IPS-18c (cell line): ENCODE measurements at regions not wholly inside any gene's neighbourhood (a gene's known extent, or its start where the extent isn't known, plus 50 kb on each side); places are given as distances from the start of the nearest gene placed in this dataset.

Source experiments
- H3K4me3 ChIP-seq: 2 replicates; pipeline ENCODE4 v1.7.0; 2013; ENCODE audit warnings: low read depth, mild to moderate bottlenecking, low read length, moderate library complexity; ENCODE audit not compliant: insufficient read depth
- H3K9me3 ChIP-seq: one replicate; pipeline ENCODE4 v1.6.1; 2013; ENCODE audit warnings: mild to moderate bottlenecking, low read length, moderate library complexity; ENCODE audit not compliant: control insufficient read depth, insufficient read depth

DNA sequence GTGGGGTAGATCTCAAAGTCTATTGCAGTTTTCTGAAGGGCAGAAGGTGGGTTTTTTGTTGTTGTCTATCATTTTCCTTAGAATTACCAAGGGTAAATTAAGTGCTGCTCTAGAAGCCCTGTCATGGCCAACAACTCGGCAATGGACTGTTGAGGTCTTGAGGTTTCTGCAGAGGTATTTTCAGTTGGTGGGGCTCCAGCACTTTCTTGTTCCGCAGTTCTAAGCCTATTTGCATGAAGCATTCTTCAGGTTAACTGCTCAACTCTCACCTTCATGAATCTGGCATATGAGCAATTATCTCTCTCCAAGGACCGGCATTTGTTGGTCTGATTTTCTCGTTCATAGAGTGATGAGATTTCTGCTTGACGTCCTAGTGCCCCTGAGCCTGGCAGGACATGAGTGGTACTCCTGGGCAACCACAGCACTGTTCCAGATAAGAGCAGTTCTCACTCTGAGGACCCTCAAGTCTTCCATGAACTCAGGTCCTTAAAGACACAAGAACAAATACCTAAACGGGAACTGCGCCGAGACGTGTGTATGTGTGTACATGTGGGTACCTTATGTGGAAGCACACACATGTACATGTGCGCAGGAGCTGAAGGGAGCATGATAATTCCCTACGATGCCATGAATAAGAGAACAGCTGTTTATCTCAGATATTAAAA lies 544.5 kb downstream of the CSNK1G3 start:
- H3K4me3 ChIP-seq = no peak overlapping the region
- no peaks in the 10 kb centered on the region for H3K9me3 ChIP-seq

DNA sequence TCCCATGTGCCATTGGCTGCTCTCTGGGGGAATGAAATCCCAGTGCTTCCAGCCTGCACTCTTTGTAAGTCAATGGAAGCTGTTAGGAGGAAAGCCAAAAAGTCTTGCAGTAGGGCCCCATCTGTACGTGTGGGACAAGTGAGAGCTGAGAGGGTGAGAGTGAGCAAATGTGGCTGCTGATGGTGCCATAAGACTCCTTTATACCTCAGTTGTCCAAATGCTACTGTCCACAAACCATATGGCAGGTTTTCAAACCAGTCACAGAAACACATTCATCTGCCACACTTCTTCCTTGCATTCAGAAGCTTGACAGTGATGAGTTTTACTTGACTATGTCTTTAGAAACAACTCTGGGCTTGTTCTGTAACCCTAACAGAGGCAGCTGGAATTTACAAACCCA lies 543.8 kb downstream of the CSNK1G3 start:
- no peak overlapping the region for H3K4me3 ChIP-seq
- H3K9me3 ChIP-seq = no peaks in the 10 kb centered on the region

DNA sequence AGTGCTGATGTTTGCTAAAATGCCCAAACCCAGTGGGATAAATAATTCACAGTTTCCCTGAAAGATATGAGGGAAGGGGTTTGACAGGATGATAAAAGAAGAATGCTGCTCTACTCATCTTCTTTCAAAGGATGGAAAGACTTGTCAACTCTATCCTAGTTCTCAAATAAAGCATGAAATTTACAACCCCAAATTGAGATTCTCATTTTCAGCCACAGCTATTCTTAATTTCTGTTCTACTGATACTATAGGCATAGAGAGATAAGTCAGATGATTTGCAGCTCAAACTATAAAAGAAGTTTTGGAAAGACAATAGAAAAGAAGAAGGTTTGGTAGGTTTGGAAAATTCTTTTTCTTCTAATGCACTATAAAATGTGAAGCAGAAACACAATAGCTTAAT lies 542.6 kb downstream of the CSNK1G3 start:
- Histone ChIP-seq H3K4me3 (no peak overlapping the region), H3K9me3 (no peaks in the 10 kb centered on the region)

DNA sequence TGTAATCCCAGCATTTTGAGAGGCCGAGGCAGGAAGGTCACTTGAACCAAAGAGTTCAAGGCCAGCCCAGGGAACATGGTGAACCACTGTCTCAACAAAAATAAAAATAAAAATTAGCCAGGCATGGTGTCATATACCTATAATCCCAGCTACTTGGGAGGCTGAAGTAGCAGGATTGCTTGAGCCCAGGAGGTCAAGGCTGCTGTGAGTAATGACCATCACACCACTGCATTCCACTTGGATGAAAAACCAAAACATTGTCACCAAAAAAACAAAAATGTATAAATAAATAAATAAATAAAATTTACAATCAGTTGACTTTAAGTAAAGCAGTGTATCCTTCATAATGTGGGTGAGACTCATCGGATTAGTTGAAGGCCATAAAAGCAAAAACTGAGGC lies 541.4 kb downstream of the CSNK1G3 start:
- no peak overlapping the region for H3K4me3 ChIP-seq
- no peaks in the 10 kb centered on the region for H3K9me3 ChIP-seq

DNA sequence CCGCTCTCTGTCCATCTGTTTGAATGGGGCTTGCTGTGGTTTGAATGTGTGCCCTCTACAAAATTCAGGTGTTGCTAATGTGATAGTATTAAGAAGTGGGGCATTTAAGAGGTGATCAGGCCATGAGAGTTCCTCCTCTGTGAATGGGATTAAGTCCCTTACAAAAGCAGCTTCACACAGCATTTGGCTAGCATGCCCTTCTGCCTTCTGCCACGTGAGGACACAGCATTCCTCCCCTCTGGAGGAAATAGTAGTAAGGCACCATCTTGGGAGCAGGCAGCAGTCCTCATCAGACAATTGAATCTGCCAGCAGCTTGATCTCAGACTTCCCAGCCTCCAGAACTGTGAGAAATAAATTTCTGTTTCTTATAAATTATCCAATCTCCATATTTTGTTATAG lies 540.2 kb downstream of the CSNK1G3 start:
- H3K9me3 ChIP-seq = no peaks in the 10 kb centered on the region
- H3K4me3 ChIP-seq = no peak overlapping the region

DNA sequence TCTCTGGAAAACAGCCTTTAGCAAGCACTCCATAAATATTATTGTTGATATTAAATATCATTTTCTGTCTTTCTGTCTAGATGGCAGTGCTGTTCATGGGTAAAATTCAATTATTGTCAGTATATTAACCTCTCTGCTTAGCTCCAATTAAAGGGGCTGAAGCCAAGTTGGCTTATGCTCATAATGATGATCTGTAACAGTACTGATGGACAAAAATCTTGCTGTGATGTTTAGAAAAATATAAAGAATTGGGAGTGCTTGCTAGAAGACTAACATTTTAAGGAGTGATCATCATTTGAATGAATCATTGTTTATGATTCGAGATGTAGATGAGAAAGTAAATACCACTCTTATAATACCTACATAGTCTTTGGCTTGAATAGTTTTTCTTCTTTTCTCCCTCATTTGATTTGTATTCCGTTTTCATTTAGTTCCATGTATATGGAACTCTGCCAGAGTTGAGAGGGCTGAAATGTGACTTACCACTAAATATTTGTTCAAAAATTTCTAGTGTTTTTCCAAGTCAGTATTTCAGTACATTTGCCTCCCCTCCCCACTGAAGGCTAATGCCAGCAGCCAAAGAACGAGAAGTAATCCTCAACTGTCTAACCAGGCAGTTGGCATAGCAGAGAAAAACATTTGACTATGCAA lies 538.3 kb downstream of the CSNK1G3 start:
- Histone ChIP-seq H3K4me3 (no peak overlapping the region), H3K9me3 (no peaks in the 10 kb centered on the region)

DNA sequence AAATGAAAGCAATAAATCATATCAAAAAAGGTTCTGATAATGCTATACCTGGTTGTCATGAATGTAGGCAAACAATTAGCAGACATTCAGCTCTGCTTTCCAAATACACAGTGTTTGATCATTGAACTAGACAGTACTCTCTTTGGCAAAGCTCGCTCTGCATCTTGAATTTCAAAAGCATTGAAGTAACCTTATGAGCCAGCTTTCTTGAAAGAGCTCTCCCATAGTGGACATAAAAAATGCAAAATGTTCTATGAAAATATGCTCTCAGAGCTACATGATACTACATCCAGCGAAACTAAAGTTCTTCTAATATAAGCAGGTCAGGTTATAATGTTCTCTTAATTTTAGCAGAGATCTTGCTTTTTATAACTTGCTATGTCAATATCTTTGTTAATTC lies 533.4 kb downstream of the CSNK1G3 start:
- Histone ChIP-seq H3K4me3 (no peak overlapping the region), H3K9me3 (no peaks in the 10 kb centered on the region)

DNA sequence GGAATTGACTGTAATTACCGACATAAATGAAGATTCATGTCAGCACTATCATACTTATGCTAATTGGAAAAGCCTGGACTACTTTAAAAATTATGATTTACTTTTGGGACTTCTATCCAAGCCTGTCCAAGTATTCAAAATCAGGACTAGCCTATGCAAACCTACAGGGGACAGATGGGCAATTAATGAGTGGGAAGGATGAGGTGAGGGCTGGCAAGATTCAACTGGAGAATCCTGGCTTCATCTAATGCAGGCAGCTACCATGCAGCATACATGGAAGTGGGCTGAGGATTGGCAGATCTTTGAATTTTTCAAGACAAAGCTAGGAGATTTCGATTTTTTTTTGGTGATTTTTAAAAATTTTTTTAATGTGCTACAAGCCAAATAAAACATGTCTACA lies 532.6 kb downstream of the CSNK1G3 start:
- no peak overlapping the region for H3K4me3 ChIP-seq

DNA sequence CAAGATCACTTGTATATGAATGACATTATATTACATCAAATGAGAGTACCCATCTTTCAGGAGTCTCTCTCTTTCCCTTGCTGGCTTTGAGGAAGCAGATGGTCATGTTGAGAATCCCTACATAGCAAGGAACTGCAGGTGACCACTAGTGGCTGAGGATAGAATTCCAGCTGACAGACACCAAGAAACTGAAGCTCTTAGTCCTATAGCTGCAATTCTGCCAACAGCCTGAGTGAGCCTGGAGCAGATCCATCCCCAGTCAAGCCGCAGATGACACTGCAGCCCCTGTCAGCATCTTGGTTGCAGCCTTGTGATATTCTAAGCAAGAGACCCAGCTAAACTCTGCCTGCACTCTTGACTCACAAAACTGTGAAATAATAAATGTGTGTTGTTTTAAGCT lies 531.5 kb downstream of the CSNK1G3 start:
- H3K9me3 ChIP-seq = no peaks in the 10 kb centered on the region
- H3K4me3 ChIP-seq = no peak overlapping the region

More for the DNA sequence above, 532.6 kb downstream of the CSNK1G3 start:
- no peaks in the 10 kb centered on the region for H3K9me3 ChIP-seq

DNA sequence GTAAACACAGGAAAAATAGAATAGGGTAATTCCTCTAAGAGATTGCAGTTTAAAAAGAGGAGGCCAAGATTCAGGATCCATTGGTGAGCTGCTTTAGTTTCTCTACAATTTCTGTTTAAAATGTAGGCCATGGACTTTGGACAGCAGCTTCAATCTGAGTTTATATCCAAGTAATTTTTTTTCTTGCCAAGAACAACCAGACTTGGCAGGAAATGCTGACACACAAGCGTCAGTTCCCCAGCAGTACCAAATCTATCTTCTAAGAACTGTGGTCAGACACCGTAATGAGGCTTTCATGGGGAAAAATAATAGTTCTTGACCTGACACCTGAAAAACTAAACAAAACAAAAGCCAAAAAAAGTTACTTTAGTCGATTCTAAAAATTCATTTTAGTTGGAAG lies 528.8 kb downstream of the CSNK1G3 start:
- no peaks in the 10 kb centered on the region for H3K9me3 ChIP-seq

DNA sequence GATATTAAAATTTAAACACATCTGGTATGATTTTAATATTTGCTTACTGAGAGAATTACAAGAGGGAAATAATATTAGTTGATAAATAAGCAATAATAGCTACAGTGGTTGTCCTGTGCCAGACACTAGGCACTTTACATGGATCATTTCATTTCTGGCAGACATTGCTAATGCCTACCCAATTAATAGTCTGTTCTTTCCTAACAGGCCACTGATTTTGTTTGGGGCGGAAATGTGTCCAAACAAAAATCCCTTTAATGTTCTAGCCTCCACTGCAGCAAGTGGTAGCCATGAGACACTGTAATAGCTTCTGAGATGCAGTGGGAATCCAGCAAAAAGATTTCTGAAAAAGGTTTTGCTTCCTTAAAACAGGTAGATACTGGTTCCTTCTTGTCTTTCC lies 527.4 kb downstream of the CSNK1G3 start:
- Histone ChIP-seq H3K9me3 (no peaks in the 10 kb centered on the region), H3K4me3 (no peak overlapping the region)

More for the DNA sequence above, 528.8 kb downstream of the CSNK1G3 start:
- no peak overlapping the region for H3K4me3 ChIP-seq

DNA sequence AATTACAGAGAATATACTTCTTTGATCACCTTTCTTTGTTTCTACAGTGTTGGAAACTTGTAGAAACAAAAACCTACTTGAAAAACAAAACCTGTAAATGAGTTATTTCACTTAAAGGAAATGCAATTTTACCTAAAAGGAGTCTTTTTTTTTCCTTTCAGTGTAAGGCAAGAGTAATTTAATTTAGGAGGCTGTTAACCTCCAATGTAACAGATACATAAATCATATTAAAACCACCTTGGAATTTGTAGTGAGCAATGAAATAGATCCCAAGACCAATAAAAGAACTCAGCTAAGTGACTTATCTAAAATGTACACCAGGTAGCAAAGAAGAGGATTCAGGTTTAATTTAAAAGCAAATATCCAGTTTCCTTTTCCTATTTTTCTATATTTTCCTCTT lies 524.8 kb downstream of the CSNK1G3 start:
- H3K4me3 ChIP-seq = no peak overlapping the region
- H3K9me3 ChIP-seq = no peaks in the 10 kb centered on the region

DNA sequence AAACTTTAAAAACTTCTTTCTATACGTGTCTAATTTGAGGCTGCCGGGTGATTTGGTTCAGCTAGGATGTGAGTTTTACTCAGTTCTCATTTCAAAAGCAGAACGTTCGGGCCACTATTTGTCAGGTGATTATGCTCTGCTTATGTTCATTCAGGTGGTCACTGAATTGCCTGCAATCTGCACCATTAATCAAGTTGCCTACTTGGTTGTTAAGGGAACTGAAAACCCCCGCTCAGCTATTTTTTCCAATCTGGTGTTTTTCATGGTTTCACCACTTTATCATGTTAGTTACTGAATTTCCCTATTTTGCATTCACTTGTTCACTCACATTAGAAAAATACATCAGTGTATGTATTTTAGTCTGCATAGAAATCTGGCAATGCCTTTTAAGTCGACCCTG lies 523.0 kb downstream of the CSNK1G3 start:
- Histone ChIP-seq H3K9me3 (no peaks in the 10 kb centered on the region), H3K4me3 (no peak overlapping the region)

DNA sequence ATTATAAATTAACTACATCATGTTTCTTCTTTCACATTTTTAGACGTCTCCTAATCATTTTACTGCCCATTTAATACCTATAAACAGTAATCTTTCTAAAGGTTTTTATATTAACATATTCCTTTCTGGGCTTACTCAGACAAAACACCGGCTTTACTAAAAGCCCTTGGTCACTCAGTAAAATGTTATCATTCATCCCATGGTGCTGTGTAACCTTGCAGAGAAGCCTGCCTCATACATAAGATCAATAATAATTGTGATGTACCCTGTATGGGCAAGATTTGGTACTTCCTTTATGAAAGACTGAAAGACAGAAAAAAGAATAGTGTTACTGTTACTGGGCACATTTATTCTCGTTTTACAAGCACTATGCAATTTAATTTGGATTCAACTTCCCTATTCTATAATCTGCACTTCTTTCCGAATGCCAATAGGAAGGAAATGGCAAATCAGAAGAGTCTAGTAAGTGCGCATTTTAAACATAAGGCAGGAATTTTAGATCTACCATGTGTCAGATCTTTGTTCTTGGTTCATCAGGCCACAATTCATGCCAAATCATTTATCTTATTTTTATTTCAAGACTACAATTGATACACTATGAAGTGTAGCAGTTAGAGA lies 522.2 kb downstream of the CSNK1G3 start:
- Histone ChIP-seq H3K4me3 (no peak overlapping the region), H3K9me3 (no peaks in the 10 kb centered on the region)

DNA sequence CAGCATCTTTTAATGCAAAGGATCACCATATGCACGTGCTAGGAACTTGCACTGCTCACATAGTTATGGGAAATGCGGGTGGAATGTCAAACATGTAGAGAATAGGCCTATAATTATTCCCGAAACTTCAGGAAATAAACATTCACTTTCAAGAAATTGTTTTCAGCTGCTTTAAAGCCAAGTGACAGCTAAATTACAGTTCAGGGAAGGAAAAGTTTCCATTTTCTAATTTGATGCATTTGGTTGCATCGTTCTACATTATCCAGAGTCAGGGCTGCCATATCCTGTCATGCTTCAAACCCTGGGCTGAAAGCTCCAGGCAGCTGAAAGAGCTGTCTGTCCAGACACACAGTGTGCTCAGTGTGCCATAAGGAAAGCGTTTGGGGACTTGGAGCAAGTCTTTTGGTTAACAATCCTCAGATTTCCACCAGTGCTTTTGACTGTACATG lies 518.1 kb downstream of the CSNK1G3 start:
- no peaks in the 10 kb centered on the region for H3K9me3 ChIP-seq
- H3K4me3 ChIP-seq = no peak overlapping the region

DNA sequence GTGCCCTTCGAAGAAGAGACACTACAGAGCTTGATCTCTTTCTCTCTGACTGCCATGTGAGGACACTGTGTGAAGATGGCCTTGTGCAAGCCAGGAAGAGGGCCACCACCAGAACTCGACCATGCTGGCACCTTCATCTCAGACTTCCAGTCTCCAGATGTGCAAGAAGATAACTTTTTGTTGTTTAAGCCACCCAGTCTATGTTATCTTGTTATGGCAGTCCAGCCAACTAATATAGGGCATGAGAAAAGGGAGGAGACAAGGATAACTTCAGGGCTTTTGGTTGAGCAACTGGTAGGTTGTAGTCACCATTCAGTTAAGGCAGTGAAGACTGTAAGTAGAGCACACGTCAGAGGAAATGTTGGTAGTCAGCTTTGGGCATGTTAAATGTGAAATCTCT lies 515.5 kb downstream of the CSNK1G3 start:
- Histone ChIP-seq H3K9me3 (no peaks in the 10 kb centered on the region), H3K4me3 (no peak overlapping the region)

DNA sequence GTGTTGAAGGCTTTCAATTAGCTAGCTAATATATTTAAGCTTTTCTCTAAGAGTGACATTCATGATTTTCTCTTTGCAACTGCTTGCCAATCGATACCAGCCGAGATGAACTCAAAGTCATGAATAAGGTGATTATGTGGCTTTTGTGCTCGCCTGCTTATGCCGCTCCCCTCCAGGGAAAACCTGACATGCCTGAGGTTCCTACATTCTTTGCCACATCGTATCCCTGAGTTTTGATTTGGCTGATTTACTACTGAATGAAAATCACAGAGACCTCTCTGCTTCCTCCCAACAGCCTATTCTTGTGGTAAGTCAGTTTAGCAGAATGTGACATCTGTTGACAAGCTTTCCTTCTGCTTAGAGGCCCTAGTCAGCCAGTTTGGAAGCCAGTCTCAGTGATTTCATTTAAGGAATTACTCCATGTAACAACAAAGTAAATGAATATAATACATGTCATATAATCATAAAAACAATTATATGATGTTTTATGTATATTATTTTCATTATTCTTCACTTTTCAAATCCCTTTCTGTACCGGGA lies 513.4 kb downstream of the CSNK1G3 start:
- Histone ChIP-seq H3K9me3 (no peaks in the 10 kb centered on the region), H3K4me3 (no peak overlapping the region)

DNA sequence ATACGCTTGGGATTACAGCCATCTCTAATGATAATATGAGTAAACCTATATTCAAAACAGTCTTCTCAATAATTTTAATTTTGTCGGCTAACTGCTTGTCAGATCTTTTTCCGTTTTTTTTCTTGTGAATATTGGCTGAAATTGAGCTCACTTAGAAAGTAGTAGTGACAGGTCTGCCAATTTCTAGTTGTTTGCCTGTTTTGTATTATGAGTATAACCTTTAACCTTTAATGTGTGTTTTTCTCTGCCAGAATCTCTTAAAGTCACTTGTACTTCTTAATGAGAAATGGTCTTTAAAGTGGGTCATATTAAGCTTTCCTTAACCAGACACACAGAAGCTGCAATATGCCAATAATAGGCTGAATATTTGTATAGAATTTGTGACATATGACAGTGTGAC lies 511.0 kb downstream of the CSNK1G3 start:
- Histone ChIP-seq H3K9me3 (no peaks in the 10 kb centered on the region), H3K4me3 (no peak overlapping the region)
